HepG2 (cell line): ENCODE measurements at regions not wholly inside any gene's neighbourhood (a gene's known extent, or its start where the extent isn't known, plus 50 kb on each side); places are given as distances from the start of the nearest gene placed in this dataset.
"Not testable (repeated sequence)": the region's sequence is repeated elsewhere in the genome, so short reads cannot be mapped to it uniquely, and the experiment has no call there.

ENCODE experiments used
- ATAC-seq: fragments of 200-7000 bp; cut with Tn5 transposase; 3 replicates; pipeline ENCODE4 v1.9.1; 2020; ENCODE audit warnings: mild to moderate bottlenecking, moderate library complexity
- BruUV-seq: library from RNA; stranded (reverse); fragments of 400-500 nt; replicated peaks from 2 replicates; lab custom pipeline; 2021; lab: Mats Ljungman, UMichigan
- CTCF ChIA-PET: fragments of 300-600 bp; formaldehyde crosslinking; extraction: SDS; loops from one replicate; lab custom pipeline; 2021; ENCODE audit warnings: low total read pairs, inconsistent platforms, low intra/inter-chr PET ratio; lab: Yijun Ruan, JAX
- POLR2A ChIA-PET: fragments of 350-600 bp; sonication (Branson Sonifier 250); formaldehyde crosslinking; loops from one replicate; lab custom pipeline; 2020; ENCODE audit warnings: antibody characterized with exemption, inconsistent platforms; lab: Yijun Ruan, JAX
- DNase-seq: peaks from one replicate; pipeline ENCODE4 v3.0.0-alpha.2; 2015; ENCODE audit warnings: low spot score
- FAIRE-seq: peaks from 3 replicates; lab custom pipeline; 2011; peaks lifted over from hg19 to GRCh38; lab: Jason Lieb, UNC
- H2AFZ ChIP-seq: one replicate; pipeline ENCODE4 v1.6.1; 2011; ENCODE audit warnings: low read length, inconsistent platforms
- H3K27ac ChIP-seq: fragments of 300-600 bp; 3 replicates; pipeline ENCODE4 v1.8.0; 2011; ENCODE audit warnings: mixed run types, mild to moderate bottlenecking, mixed read lengths, low read length, inconsistent platforms; ENCODE audit not compliant: insufficient read depth; ENCODE audit errors: extremely low read length
- H3K27me3 ChIP-seq, 2 experiments: fragments of 200-600 bp in 1 of 2; 2 replicates in 1 of 2; 3 replicates in 1 of 2; pipeline versions ENCODE4 v1.6.0 to v1.8.0; 2011; ENCODE audit warnings: low read length in 2 of 2, mild to moderate bottlenecking in 2 of 2, moderate library complexity in 2 of 2, inconsistent platforms in 1 of 2; ENCODE audit not compliant: insufficient read depth in 2 of 2, control insufficient read depth in 1 of 2
- H3K36me3 ChIP-seq, 2 experiments: fragments of 200-600 bp in 1 of 2; replicated peaks in 1 of 2; 2 replicates in 1 of 2; 3 replicates in 1 of 2; pipeline versions ENCODE4 v1.5.1 to v1.8.0; 2011; ENCODE audit warnings: low read length in 2 of 2, inconsistent platforms in 1 of 2; ENCODE audit not compliant: insufficient read depth in 2 of 2, control insufficient read depth in 1 of 2
- H3K4me1 ChIP-seq: 2 replicates; pipeline ENCODE4 v1.5.1; 2012; ENCODE audit warnings: low read length, inconsistent platforms; ENCODE audit not compliant: insufficient read depth
- H3K4me2 ChIP-seq: 2 replicates; pipeline ENCODE4 v1.6.0; 2011; ENCODE audit warnings: low read depth, low read length, inconsistent platforms
- H3K4me3 ChIP-seq, 3 experiments: fragments of 200-600 bp in 1 of 3; sonication (generic), shearing (Covaris generic) in 1 of 3; replicated peaks in 1 of 3; 2 replicates each; pipeline ENCODE4 v1.5.1; 2011 to 2016; ENCODE audit warnings: low read length in 3 of 3, inconsistent platforms in 2 of 3, low read depth in 2 of 3, mild to moderate bottlenecking in 2 of 3, control low read depth in 1 of 3, mixed read lengths in 1 of 3; ENCODE audit not compliant: insufficient read depth in 1 of 3
- H3K79me2 ChIP-seq: one replicate; pipeline ENCODE4 v1.6.1; 2011; ENCODE audit warnings: low read length, inconsistent platforms; ENCODE audit not compliant: insufficient read depth
- H3K9ac ChIP-seq: 2 replicates; pipeline ENCODE4 v1.6.0; 2011; ENCODE audit warnings: mild to moderate bottlenecking, low read depth, low read length, inconsistent platforms; ENCODE audit not compliant: insufficient read depth
- H3K9me3 ChIP-seq: 2 replicates; pipeline ENCODE4 v1.5.1; 2012; ENCODE audit warnings: mild to moderate bottlenecking, low read length
- H4K20me1 ChIP-seq: 2 replicates; pipeline ENCODE4 v1.6.0; 2011; ENCODE audit warnings: inconsistent platforms, mild to moderate bottlenecking, low read length, moderate library complexity; ENCODE audit not compliant: insufficient read depth
- ELF3 ChIP-seq: IDR thresholded peaks from 2 replicates; pipeline ENCODE4 v1.6.1; 2016; ENCODE audit warnings: missing genetic modification reagents, missing compliant biosample characterization
- ERF ChIP-seq: IDR thresholded peaks from 2 replicates; pipeline ENCODE4 v1.6.1; 2018; ENCODE audit warnings: missing biosample characterization, missing genetic modification reagents
- KDM2A ChIP-seq: sonication (generic); formaldehyde crosslinking; IDR thresholded peaks from 2 replicates; pipeline ENCODE4 v1.4.0; 2020; ENCODE audit warnings: low read depth, missing genetic modification reagents, borderline replicate concordance
- STAG1 ChIP-seq: sonication (generic); formaldehyde crosslinking; IDR thresholded peaks from 2 replicates; pipeline ENCODE4 v1.4.0; 2020; ENCODE audit warnings: missing genetic modification reagents
- TFDP1 ChIP-seq: IDR thresholded peaks from 2 replicates; pipeline ENCODE4 v1.6.1; 2016; ENCODE audit warnings: missing compliant biosample characterization, missing genetic modification reagents, borderline replicate concordance
- TFDP2 ChIP-seq: sonication (generic); formaldehyde crosslinking; IDR thresholded peaks from 2 replicates; pipeline ENCODE4 v1.4.0; 2020; ENCODE audit warnings: missing genetic modification reagents
- YEATS4 ChIP-seq: sonication (generic); formaldehyde crosslinking; IDR thresholded peaks from 2 replicates; pipeline ENCODE4 v1.4.0; 2020; ENCODE audit warnings: missing genetic modification reagents, borderline replicate concordance
- WGBS: methylation state at CpG from one replicate; pipeline ENCODE4 v1.1.6; 2017; ENCODE audit warnings: low lambda C conversion rate; 5-methylcytosine and 5-hydroxymethylcytosine counted together
- in situ Hi-C: cut with HindIII; loops from 2 replicates; pipeline ENCODE4 v1.10.0; 2017; ENCODE audit warnings: low pct_unique_long_range_greater_than_20kb; ENCODE audit not compliant: extremely low pct_ligation_motif_present
- intact Hi-C: fragments of 100-400 bp; cut with micrococcal nuclease; formaldehyde crosslinking; loops from one replicate; pipeline ENCODE4 v1.10.0; 2022; ENCODE audit not compliant: unreplicated experiment

GRCh38 chr9:64370344-64370743 is 914.7 kb downstream of the FOXD4L5 start:
- H3K79me2 ChIP-seq, H3K4me2 ChIP-seq, H4K20me1 ChIP-seq, H3K27ac ChIP-seq, POLR2A ChIA-PET, CTCF ChIA-PET, ATAC-seq, DNase-seq, H3K4me3 ChIP-seq, intact Hi-C loops, H3K27me3 ChIP-seq, H3K9me3 ChIP-seq, H3K9ac ChIP-seq, BruUV-seq, H2AFZ ChIP-seq, FAIRE-seq, in situ Hi-C loops, H3K36me3 ChIP-seq, H3K4me1 ChIP-seq: not testable (repeated sequence)
- WGBS, result 74% methylated on average over 7 of the region's 8 CpGs

- ATAC-seq, result peak; percentile 22; the same call in 2 of the 3 replicates
- H3K4me3 ChIP-seq, BruUV-seq, FAIRE-seq, intact Hi-C loops, H4K20me1 ChIP-seq, H3K79me2 ChIP-seq, H3K9ac ChIP-seq, DNase-seq, H3K27ac ChIP-seq, H3K4me2 ChIP-seq, CTCF ChIA-PET, H2AFZ ChIP-seq, H3K9me3 ChIP-seq, in situ Hi-C loops, H3K4me1 ChIP-seq, H3K27me3 ChIP-seq, POLR2A ChIA-PET, H3K36me3 ChIP-seq: not testable (repeated sequence)
- WGBS, result no CpG with 5 or more reads among the region's 31 CpGs
These were observed 915.4 kb downstream of the FOXD4L5 start for GRCh38 chr9:64369644-64370043.

- BruUV-seq, POLR2A ChIA-PET, DNase-seq, in situ Hi-C loops, H3K79me2 ChIP-seq, H3K36me3 ChIP-seq, H4K20me1 ChIP-seq, H2AFZ ChIP-seq, H3K9ac ChIP-seq, H3K9me3 ChIP-seq, H3K4me3 ChIP-seq, FAIRE-seq, H3K4me2 ChIP-seq, intact Hi-C loops, H3K27ac ChIP-seq, CTCF ChIA-PET, H3K4me1 ChIP-seq, H3K27me3 ChIP-seq: not testable (repeated sequence)
- ATAC-seq, result peak; percentile 100
- 0% methylated on average over 13 of the region's 44 CpGs for WGBS
- TF ChIP-seq TFDP1 (CRISPR knock-in tag), result peak; percentile 46; the same call in 1 of the 2 replicates
- TF ChIP-seq TFDP2 (CRISPR knock-in tag), result 0 out of 2 replicates have a peak, but pooled peaks have one; percentile 36
- TF ChIP-seq KDM2A (CRISPR knock-in tag), result peak; percentile 74
- peak; percentile 36; the same call in 1 of the 2 replicates for TF ChIP-seq YEATS4
- TF ChIP-seq STAG1 (CRISPR knock-in tag), result peak; percentile 61
- TF ChIP-seq ERF, result 0 out of 2 replicates have a peak, but pooled peaks have one; percentile 19
- TF ChIP-seq ELF3 (CRISPR knock-in tag), result peak; percentile 45; the same call in 1 of the 2 replicates
These were observed 915.9 kb downstream of the FOXD4L5 start for GRCh38 chr9:64369114-64369513.
